ENCODE measurements at regions not wholly inside any gene's neighbourhood (a gene's known extent, or its start where the extent isn't known, plus 50 kb on each side); places are given as distances from the start of the nearest gene placed in this dataset.
"Not testable (repeated sequence)": the region's sequence is repeated elsewhere in the genome, so short reads cannot be mapped to it uniquely, and the experiment has no call there.

DNA sequence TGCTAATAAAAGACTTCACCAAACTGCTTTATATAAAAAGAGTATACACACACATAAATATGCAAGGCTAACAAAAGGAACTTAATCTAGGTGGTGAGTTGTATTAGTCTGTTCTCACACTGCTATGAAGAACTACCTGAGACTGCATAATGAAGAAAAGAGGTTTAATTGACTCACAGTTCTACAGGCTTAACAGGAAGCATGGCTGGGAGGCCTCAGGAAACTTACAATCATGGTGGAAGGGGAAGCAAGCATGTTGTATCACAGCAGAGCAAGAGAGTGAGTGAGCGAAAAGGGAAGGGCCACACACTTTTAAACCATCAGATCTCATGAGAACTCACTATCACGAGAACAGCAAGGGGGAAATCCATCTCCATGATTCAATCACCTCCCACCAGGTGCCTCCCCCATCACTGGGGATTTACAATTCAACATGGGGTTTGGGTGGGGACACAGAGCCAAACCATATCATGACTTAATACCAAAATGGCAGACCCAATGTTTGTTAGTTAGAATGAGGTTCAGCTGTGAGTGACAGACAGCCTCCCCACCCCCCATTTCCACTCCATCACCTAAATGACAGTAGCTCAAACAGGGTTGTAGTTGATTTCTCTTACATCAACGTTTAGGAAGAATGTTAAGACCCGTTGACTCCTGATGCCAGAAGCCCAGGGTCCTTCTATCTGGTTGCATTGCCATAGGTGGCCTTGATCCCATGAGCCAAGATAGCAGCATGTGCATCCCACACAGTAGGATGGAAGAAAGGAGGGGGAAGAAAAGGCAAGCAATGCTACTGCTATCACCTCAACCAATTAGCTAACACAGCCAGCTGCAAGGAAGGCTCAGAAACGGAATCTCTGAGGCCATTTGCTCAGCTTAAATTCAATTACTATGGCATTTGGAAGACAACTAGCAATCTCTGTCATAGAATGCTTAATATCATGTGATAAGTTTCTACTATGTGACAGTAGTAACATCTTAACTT, 77.0 kb downstream of the CCDC71L start:
- no peak for DNase-seq (ENCODE audit: low spot score)

DNA sequence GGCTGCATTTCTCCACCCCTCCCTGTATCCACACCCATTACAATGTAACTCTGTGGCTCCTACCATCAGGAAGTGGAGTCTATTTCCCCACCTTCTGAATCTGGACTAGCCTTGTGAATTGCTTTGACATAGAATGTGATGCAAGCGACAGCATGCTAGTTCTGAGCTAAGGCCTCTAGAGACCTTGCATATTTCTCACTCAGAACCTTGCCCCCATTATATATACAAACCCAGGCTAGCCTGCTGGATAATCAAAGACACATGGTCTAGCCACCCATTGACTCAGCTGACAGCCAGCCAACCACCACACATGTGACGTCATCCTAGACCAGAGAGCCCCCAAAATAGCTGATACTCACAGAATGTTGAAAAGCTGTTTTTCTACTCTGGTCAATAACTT, 77.9 kb downstream of the CCDC71L start:
- DNase-seq (ENCODE audit: low spot score), result no peak

DNA sequence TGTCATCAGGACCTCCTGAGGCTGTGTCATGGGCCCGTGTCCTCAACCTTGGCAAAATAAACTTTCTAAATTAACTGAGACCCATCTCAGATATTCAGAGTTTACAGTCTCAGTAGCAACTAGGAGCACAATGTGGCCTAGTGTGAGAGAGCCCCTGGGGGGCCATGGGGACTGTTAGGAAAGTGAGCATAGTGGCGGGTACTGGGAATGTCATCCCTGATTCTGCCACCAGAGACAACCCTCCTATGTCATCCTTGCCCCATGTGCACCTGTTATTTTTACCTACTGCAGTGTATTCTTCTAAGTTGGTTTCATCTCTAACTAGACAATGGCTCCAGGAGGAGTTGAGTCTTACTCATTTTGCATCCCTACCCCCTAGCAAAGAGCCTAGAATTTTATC, 78.6 kb downstream of the CCDC71L start:
- DNase-seq (ENCODE audit: low spot score), result no peak

DNA sequence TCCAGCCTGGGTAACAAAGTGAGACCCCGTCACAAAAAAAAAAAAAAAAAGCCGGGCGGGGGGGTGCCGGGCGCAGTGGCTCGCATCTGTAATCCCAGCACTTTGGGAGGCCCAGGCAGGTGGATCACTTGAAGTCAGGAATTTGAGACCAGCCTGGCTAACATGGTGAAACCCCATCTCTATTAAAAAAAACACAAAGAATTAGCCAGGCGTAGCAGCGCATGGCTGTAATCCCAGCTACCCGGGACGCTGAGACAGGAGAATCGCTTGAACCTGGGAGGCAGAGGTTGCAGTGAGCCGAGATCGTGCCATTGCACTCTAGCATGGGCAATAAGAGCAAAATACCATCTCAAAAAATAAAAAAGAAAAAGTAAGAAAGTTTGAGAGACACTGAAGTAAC, 81.9 kb downstream of the CCDC71L start:
- DNase-seq (ENCODE audit: low spot score), result not testable (repeated sequence)

DNA sequence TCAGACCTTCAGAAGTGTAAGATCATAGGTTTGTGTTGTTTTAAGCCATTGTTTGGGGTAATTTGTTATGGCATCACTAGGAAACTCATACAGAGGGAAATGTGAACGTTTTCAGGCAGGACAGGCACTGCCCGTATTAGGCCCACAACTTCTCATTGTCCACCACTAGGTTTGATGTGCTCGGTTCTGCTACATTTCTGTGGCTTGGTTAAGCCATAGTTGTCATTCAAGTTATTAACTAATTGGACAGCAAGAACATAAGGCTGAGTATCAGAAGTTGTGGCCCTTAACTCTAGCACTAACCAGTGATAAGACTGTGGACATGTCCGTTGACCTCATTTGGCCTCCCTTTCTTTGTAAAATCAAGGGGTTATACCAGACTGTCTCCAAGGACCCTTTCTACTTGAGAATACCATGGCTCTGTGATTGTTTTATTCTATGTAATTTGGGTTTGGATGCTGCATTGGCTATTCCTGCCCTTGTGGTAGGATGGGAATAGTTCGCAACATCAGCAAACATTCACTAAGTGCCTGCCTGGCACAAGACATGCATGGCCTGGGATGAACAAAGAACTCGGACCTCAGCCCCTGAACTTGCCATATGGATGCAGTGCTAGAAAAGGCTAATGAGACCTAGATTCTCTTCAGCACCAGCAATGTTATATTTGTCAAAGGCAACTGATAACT, 85.7 kb downstream of the CCDC71L start:
- DNase-seq (ENCODE audit: low spot score), result no peak

DNA sequence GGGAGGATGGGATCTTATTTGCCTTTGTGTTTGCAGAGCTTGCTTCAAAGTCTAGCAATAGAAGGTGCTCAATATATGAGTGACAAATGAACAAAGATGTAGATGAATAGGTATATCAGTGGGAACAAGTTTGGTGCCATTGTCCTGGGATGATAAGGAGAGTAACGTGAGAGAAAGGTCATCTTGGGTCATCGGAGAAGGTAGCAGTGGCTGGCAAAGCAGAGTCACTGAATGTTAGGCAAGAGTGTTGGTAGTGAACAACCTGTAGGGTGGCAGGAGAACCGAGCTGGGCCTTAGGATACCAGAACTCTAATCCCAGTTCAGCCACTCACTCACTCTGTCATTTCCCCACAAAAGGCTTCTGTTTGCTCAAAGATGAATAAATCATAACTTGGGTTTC, 87.2 kb downstream of the CCDC71L start:
- DNase-seq (ENCODE audit: low spot score), result no peak

DNA sequence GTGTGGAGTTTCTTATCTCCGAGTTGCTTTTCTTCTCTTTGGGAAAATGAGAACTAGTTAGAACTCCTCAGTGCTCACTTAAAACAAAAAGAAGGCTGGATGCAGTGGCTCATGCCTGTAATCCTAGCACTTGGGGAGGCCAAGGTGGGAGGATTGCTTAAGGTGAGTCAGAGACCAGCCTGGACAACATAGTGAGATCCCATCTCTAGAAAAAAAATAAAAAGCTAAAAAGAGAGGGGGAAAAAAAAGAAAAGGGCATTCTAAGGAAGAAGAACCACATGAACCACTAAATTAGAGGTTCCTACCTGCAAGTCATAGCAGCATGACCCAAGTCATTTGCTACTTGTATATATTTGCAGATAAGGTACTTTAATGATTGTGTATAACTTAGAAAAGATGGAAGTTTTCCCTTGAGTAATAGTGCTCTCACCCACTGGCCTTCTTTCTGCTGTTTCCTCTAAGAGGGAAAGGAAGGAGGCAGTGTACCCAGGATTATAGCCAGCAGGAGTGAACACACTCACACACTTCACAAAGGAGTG, 87.8 kb downstream of the CCDC71L start:
- no peak for DNase-seq (ENCODE audit: low spot score)

DNA sequence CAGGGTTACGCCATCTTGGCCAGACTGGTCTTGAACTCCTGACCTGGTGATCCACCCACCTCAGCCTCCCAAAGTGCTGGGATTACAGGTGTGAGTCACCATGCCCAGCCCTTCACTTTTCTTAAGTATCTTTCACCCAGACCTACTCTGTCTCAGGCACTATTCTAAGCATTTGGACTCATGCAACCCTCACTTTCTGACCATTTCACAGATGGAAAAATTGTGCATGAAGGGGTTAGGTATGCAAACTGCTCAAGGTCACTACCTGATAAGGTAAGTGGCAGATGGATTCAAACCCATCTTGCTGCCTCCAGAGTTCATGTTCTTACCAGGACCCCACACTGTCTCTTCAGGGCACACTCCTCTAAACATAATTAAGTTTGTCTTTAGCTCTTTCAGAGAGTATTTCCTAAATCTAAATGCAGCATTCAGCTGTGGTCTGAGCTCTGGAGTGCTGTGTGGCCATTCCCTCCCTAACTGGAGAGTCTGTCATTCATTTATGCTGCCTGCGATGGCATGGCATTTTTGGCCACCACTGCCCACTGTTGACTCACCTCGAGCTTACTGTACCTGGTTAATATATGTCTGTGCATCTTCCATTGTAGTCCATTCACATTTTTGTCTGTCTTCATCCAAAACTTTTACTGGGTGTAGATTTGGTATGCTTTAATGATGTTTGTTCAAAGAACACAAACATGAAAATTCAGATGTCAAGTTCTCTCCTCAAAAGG, 88.4 kb downstream of the CCDC71L start:
- DNase-seq (ENCODE audit: low spot score), result no peak

DNA sequence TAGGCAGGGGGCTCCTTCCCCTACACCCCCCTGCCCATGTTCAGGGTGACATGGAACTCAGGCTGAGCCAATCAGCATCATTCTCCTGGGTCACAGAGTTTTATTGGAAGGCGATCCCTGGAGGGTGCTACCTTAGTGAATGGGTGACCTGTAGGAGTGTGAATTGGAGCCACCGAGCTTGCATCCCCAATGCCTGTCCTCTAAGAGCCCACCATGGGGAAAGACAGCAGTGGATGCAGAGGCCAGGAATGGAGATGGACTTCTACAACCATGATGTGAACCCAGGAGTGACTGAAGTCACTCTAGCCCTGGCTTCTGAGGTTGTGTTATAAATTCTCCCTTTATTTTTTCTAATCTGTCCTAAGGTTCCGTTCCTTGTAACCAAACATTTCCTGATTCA, 89.4 kb downstream of the CCDC71L start:
- no peak for DNase-seq (ENCODE audit: low spot score)

DNA sequence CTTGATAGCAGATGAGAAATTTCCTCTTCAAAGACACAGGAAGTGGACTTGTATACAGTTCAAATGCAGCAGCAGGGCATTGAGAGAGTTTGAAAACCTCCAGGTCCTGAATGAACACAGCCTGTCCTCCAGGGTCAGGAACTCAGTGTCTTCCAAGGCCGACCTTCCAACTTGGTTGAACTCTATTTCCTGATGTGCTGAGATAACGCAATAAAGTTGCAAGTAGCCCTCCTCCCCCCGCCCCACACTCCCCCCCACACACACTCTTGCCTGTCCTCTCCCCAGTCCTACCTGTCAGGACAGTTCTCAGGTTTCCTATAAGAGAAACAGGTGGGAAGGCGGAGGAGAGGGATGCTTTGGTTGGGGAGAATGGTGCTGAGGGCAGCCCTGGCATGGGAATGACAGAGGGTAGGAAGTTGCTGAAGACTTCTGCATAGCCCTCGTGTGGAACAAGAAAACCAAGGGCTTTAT, 90.0 kb downstream of the CCDC71L start:
- no peak for DNase-seq (ENCODE audit: low spot score)

DNA sequence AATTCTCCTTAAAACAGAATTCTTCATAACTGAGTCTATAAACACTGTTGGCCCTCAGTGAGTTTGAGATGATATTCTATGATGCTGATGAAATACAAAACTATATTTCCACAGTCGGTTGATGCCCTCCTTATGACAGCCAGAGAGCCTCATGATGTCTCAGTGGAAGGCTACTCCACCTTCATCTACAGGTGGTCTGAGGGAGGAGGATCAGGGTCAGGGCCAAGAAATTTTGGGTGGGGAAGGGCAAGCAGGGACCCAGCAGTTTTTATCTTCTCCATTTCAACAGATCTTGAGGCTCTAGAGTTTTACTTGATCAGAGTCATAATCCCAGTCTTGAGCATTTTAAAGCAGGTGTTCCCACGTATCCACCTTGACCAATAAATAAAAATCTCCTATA, 90.8 kb downstream of the CCDC71L start:
- no peak for DNase-seq (ENCODE audit: low spot score)

DNA sequence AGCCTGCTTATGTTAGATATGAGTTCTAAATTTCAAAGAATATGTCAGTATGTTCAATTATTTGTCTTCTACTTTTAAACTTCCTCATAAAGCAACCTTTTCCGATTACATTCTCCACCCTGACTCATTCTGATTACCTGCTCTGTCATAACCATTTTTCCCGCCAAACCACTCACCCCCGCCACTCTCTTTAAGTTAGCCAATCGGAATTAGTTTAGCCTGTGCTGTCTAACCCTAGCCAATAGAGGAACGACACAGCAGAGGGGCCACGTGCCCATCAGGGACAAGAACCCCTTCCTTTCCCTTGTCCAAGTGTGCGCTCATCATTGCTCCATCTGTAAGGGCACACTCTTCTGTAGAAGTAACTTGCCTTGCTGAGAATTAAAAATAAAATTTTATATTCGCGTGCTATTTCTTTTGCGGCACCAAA, 91.4 kb downstream of the CCDC71L start:
- no peak for DNase-seq (ENCODE audit: low spot score)

DNA sequence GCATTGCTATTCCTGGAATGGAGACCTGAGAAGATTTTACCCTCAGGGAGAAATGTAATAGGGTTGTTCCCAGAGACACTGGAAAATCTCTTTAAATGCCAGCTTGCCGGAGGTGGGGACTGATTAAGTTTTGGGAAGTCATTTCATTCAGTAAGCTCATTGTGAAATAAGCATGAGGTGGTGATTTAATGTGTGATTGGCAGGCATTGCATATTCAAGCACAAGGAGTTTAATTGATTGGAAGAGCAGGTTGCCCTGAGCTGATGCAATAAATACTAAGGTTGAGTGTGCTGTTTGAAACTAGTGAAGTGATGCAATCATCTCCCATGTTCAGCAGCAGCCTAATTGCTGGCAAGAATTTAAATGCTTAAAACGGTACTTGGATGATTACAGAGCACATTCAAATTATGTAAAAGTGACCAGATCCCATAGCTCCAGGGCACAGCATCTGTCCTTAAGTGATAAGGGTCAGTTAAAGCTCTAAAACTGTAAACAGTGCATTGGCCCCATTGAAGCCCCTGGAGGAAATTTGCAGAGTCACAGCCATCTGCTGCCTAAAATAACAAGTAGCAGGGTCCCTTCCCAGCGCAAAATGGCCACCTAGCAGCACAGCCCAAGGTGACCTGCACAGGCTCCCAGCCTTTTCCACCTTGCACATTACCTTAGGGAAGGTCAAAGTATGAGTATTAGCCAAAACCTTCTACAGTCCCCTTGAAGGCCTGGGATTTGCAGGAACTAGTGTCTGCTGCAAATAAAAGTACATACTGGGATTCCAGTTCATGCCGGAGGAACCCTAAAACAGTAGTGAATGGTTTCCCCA, 92.1 kb downstream of the CCDC71L start:
- DNase-seq (ENCODE audit: low spot score), result no peak

DNA sequence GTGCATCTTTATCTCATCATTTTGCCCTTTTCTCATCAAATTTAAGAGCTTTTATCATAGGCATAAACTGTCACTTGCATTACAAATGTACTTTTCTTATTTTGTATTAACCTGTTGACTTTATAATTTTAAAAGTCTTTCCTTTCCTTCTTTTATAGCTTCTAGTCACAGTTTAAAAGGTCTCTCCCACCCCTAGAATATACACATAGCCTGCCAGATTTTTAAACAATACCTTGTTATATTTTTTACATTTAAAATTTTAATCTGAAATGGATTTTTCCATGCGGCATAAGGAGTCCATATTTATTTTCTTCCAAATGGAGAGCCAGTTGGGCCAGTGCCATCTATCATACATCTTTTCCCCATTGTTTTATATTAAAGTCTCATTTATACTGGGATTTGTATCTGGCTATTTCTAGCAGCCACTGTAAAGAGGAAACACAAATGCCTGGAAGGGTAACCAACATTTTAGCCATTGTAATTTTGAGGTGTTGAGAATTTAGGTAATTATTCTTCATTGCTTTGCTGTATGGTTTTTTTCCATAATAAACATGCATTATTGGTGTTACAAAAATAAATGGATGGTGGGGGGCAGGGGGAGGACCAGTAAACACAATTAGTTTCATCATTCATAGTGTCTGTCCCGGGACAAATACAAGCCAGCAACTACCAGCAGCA, 92.8 kb downstream of the CCDC71L start:
- no peak for DNase-seq (ENCODE audit: low spot score)

DNA sequence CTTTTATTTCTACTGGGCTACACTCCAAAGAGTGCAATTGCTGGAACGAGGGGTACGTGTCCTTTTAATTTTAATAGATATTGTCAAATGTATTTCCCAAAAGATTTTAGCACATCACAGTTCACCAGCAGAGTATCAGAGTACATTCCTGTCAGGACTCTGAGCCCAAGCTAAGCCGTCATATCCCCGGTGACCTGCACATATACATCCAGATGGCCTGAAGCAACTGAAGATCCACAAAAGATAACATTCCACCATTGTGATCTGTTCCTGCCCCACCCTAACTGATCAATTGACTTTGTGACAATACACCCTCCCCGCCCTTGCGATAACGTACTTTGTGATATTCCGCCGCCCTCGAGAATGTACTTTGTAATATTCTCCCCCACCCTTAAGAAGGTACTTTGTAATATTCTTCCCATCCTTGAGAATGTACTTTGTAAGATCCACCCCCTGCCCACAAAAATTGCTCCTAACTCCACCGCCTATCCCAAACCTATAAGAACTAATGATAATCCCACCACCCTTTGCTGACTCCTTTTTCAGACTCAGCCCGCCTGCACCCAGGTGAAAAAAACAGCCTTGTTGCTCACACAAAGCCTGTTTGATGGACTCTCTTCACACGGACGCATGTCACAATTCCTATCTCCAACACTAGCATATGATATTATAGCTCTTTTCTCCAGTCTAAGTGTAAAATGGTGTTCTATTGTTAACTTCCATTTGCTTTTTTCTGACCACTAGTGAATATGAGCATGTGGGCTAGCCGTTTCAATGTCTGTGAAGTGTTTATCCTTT, 93.6 kb downstream of the CCDC71L start:
- DNase-seq (ENCODE audit: low spot score), result not testable (repeated sequence)

DNA sequence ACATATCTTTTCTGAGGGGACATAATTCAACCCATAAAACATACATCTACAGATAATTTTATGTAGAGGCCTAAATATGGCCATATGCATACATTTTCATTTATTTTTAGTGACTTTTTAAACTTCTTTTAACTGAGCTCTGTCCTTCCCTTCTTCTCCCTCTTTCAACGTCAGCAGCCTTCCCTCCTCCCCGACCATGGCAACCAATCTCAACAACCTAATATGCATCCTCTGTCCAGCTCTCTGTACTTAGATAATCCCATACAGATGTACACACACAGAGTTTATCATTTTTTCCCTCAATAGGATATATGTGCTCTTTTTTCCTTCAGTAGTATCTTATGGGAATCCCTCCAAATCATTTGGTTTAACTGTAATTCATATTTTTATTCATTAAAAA, 94.3 kb downstream of the CCDC71L start:
- DNase-seq (ENCODE audit: low spot score), result no peak

DNA sequence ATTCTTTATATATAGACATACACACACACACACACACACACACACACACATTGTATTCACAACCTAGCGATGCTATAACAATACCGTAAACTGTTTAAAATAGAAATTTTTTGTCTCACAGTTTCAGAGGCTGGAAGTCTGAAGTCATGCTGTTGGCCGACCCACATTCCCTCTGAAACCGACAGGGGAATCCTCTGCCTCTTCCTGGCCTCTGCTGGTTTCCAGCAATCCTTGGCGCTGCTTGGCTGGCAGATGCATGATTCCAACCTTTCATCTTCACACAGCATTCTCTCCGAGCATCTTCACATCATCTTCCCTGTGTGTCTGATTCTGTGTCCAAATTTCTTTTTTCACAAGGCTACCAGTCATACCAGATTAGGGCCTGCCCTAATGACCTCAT, 94.8 kb downstream of the CCDC71L start:
- DNase-seq (ENCODE audit: low spot score), result no peak

DNA sequence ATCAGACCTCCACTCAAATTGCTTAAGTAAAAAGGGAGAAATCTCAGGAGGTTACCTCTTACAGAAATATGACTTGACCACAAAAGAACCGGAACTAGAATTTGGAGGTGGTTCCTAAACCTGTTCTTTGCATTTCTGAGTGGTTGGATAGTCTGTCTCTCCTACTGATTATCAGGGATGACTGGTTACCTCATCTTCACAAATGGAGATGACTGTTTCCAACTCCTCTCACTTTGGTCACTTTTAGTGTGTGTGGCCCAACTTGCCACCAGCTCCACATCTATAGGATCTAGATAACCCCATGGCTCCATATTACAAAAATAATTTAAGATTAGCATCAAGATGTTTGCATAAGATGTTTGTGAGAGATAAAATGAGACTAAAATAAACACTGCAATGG, 95.5 kb downstream of the CCDC71L start:
- no peak for DNase-seq (ENCODE audit: low spot score)

DNA sequence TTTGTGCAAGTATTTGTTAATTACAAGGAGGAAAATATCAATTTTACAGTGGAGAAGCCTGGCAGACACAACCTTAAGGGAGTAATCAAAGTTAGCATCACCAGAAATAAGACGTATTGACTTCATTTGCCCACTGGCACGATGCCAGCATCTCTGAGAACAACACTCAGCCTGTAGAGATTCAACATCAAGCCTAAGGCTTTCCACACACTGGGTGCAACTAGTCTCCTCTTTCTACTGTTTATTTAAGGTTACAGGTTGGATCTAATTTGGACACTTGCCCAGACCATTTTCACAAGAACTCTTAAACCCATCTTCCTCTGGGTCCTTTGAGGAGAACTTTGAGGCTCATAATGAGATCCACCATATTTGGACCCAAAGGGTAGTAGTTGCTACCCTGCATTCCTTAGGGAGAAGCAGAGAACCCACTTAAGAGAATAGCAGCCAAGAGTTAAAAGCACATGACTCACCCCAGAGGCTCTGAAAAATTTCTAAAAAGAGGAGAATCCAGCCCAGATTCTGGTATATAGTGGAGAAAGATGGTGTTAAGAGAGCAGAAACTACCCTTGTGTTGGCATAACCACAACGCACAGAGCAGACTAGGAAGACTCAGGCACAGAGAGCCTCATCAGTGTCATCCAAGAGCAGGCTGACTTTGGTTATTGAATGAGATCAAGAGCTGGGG, 97.3 kb downstream of the CCDC71L start:
- DNase-seq (ENCODE audit: low spot score), result no peak
